ENCODE measurements at regions not wholly inside any gene's neighbourhood (a gene's known extent, or its start where the extent isn't known, plus 50 kb on each side); places are given as distances from the start of the nearest gene placed in this dataset.
"Not testable (repeated sequence)": the region's sequence is repeated elsewhere in the genome, so short reads cannot be mapped to it uniquely, and the experiment has no call there.

GRCh38 chrX:113512700-113513395 lies 672.2 kb upstream of the AMOT start:
- peak; percentile 45 for DNase-seq (ENCODE audit: low read depth)

- peak; percentile 11 for DNase-seq (ENCODE audit: low read depth)
Observed at GRCh38 chrX:113510586-113510985, 670.0 kb upstream of the AMOT start.

DNA sequence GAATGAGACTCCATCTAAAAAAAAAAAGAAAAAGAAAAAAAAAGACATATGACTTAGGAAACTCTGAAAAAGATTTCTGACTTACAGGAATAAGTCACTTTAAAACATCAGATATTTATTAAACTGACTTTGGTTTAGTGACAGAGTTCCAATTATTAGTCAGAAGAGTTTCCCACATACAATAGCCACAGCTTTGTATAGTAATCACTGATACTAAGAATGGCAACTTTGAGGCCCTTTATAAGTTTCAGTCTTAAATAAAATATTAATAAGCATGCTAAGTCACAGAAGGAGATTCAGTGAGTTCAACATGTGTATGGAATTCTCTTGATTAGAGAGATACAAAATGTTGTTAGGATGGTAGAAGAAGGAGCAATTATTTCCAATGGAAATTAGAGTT lies 652.3 kb upstream of the AMOT start:
- DNase-seq (ENCODE audit: low read depth), result no peak

DNA sequence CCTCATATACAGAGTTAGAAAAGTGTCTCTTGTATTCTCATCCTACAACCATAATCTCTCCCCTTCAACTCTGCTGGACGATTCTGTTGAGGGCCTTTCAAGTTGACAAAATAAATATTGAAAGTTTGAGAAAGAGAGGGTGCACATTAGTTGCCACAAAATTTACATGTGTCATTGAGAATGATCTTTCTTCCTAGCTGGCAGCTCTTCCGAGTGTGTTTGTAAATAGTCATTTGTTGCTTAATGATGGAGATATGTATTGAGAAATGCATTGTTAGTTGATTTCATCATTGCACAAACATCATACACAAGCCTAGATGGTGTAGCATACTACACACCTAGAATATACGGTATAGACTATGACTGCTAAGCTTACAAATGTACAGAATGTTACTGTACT lies 632.8 kb upstream of the AMOT start:
- DNase-seq (ENCODE audit: low read depth), result no peak

DNA sequence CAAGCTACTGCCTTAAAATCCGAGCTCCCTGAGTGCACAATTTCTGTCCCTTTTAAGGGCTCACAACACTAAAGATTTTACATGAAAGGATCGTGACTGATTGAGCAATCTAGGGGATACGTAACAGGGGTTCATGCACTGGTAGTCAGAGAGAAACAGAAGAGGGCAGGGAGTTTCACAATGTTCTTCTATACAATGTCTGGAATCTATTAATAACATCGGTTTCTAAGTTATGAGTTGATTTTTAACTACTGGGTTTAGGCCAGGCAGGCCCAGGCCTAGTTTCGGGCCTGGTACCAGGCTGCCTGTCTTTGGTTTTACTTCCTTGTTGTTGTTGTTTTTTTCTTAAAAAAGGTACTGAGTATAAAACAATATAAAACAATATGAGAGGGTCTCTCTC lies 632.4 kb upstream of the AMOT start:
- DNase-seq (ENCODE audit: low read depth), result peak; percentile 8

DNA sequence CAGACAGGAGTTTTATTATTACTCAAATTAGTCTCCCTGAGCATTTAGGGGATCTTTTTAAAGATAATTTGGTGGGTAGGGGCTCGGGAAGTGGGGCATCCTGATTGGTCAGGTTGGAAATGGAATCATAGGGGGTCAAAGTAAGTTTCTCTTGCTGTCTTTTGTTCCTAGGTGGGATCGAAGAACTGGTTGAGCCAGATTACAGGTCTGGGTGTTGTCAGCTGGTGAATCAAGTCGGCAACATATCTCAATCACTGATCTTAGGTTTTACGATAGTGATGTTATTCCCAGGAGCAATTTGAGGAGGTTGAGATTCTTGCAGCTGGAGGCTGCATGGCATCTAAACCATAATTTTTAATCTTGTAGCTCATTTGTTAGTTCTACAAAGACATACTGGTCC lies 629.5 kb upstream of the AMOT start:
- DNase-seq (ENCODE audit: low read depth), result no peak

GRCh38 chrX:113457719-113458118 lies 617.1 kb upstream of the AMOT start:
- DNase-seq (ENCODE audit: low read depth), result no peak

DNA sequence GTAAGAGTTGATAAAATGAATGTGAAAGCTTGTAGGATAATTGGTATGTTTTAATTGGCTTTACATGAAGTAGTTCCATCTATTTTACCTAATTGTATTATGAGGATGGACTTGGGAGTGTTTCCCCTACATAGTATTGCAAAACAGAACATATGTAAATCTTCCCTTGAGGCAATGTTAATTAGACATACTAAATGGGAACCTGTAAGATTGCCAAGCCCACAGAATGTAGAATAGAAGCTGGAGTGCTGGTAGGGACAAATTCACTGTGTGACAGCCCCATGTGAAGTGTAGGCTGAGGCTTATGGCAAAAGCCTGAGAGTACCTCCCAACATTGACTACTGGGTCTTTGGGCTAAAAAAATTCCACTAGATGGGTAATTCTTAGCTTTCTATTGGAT lies 615.0 kb upstream of the AMOT start:
- no peak for DNase-seq (ENCODE audit: low read depth)

DNA sequence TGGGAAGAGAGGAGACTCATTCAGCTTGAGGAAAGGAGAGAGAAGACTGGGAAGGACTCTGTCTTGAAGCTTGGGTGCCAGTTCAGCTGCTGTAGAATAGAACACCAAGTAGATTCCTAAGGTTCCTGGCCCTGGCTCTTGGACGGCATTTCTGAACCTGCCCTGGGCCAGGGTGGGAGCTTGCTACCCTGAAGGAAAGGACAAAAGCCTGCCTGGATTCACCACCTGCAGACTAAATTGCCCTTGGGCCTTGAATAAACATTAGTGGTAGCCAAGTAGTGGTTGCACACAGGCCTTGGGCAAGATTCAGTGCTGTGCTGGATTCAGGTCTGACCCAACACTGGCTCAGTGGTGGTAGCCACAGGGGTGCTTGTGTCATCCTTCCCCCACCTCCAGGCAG lies 588.4 kb upstream of the AMOT start:
- no peak for DNase-seq (ENCODE audit: low read depth)

DNA sequence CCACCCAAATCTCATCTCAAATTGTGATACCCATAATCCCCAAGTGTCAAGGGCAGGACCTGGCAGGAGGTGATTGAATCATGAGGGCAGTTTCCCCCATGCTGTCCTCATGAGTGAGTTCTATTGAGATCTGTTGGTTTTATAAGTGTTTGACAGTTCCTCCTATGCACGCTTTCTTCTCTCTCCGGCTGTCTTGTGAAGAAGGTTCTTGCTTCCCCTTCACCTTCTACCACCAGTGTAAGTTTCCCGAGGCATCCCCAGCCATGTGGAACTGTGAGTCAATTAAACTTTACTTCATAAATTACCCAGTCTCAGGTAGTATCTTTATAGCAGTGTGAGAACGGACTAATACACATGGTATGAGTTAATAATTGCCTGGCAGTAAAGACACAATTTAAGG lies 581.7 kb upstream of the AMOT start:
- DNase-seq (ENCODE audit: low read depth), result no peak

GRCh38 chrX:113421432-113421831 lies 580.8 kb upstream of the AMOT start:
- no peak for DNase-seq (ENCODE audit: low read depth)

- DNase-seq (ENCODE audit: low read depth), result no peak
Observed at GRCh38 chrX:113412106-113412505, 571.5 kb upstream of the AMOT start.

- no peak for DNase-seq (ENCODE audit: low read depth)
Observed at GRCh38 chrX:113408843-113409242, 568.2 kb upstream of the AMOT start.

DNA sequence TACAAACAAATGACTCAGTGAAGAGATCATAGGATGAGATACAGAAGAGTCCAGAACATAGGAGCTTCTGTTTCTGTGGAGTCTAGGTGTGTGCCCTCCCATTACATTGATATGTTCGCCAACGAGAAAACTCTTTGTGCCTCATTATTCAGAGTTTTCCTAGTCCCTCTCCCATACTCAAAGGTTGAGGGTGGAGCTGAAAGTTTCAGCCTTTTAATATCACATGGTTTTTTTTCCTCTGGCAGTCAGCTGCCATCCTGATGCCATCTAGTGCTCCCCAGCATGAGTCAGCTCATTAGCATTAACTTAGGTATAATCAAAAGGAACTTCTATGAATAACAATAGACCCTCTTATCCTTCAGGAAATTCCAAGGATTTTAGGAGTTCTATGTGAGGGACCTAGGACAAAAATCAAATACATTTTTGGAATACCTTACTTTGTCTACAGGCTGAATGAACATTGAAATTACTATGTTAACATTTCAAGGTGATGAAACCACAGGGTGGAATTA lies 559.6 kb upstream of the AMOT start:
- DNase-seq (ENCODE audit: low read depth), result no peak

GRCh38 chrX:113399506-113400192 lies 559.0 kb upstream of the AMOT start:
- no peak for DNase-seq (ENCODE audit: low read depth)

DNA sequence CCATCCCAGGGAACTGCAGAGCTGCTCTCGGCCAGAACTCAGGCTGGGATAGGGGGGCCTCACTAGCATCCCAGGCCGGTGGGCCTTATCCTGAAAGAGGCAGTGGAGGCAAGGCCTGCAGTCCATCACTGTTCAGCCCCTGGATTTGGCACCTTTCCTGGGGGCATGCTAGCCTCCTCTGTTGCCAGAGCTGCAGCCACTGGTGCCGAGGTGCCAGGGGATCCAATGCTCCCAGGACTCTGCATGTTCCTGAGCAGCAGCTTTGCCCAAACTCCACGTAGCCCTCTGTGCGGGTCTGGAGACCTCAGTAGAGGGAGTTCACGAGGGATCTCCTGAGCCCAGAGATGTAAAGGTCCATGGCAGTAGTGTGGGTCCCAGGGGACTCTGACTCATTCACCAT lies 551.7 kb upstream of the AMOT start:
- DNase-seq (ENCODE audit: low read depth), result no peak

- no peak for DNase-seq (ENCODE audit: low read depth)
Observed at GRCh38 chrX:113391875-113392274, 551.2 kb upstream of the AMOT start.

- no peak for DNase-seq (ENCODE audit: low read depth)
Observed at GRCh38 chrX:113390531-113390930, 549.9 kb upstream of the AMOT start.

- no peak for DNase-seq (ENCODE audit: low read depth)
Observed at GRCh38 chrX:113389846-113390245, 549.2 kb upstream of the AMOT start.

- peak; percentile 76 for DNase-seq (ENCODE audit: low read depth)
Observed at GRCh38 chrX:113384628-113385027, 544.0 kb upstream of the AMOT start.

DNA sequence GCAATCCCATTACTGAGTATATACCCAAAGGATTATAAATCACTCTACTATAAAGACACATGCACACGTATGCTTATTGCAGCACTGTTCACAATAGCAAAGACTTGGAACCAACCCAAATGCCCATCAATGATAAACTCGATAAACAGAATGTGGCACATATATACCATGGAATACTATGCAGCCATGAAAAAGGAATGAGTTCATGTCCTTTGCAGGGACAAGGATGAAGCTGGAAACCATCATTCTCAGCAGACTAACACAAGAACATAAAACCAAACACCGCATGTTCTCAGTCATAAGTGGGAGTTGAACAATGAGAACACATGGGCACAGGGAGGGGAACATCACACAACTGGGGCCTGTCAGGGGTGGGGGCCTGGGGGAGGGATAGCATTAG lies 532.8 kb upstream of the AMOT start:
- not testable (repeated sequence) for DNase-seq (ENCODE audit: low read depth)

DNA sequence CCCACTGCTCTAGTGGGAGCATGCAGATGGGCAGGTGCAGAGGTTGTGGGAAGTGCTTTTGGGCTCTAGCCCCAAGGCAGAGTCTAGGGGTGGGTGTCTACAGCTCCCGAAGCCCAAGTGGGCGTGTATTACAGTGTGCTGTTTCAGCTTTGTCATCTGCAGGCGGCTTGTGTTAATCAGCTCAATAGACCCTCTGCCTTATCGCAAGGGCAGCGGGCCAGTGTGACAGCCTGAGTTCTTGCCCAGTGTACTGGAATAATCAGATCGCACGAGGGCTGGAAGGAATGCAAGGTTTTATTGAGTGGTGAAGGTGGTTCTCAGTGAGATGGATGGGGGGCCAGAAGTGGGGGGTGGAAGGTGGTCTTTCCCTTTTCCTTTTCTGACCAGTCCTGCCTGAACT lies 529.4 kb upstream of the AMOT start:
- no peak for DNase-seq (ENCODE audit: low read depth)

- no peak for DNase-seq (ENCODE audit: low read depth)
Observed at GRCh38 chrX:113369056-113369455, 528.4 kb upstream of the AMOT start.

DNA sequence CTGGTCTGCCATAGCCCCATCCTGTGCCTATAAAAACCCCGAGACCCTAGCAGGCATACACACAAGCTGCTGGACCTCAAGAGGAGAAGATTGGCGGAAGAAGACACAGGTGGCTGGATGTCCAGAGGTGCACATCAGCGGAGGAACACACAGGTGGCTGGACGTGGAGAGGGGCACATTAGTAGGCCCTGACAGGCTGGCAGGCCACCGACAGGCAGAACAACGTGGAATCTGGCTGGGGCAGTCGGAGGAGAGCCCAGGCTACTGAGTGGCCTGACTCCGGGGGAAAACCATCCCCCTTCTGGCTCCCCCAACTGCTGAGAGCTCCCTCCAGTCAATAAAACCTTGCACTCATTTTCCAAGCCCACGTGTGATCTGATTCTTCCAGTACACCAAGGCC lies 512.5 kb upstream of the AMOT start:
- no peak for DNase-seq (ENCODE audit: low read depth)
